Mesodermal cell (in vitro differentiated cells): ENCODE measurements at regions not wholly inside any gene's neighbourhood (a gene's known extent, or its start where the extent isn't known, plus 50 kb on each side); places are given as distances from the start of the nearest gene placed in this dataset.

Source experiments
- H3K27ac ChIP-seq: 2 replicates; pipeline ENCODE4 v1.7.0; 2013; ENCODE audit warnings: mild to moderate bottlenecking, low read depth, low read length, moderate library complexity; ENCODE audit not compliant: severe bottlenecking
- H3K36me3 ChIP-seq: 2 replicates; pipeline ENCODE4 v1.7.1; 2013; ENCODE audit warnings: mild to moderate bottlenecking, low read length, moderate library complexity; ENCODE audit not compliant: control insufficient read depth, insufficient read depth
- H3K4me1 ChIP-seq: one replicate; pipeline ENCODE4 v1.7.1; 2013; ENCODE audit warnings: mild to moderate bottlenecking, low read length; ENCODE audit not compliant: insufficient read depth, control insufficient read depth, poor library complexity, severe bottlenecking
- H3K4me3 ChIP-seq: 2 replicates; pipeline ENCODE4 v1.7.0; 2013; ENCODE audit warnings: low read length, control low read depth, mild to moderate bottlenecking; ENCODE audit not compliant: insufficient read depth, poor library complexity, severe bottlenecking; ENCODE audit errors: extremely low read depth
- H3K9me3 ChIP-seq: 2 replicates; pipeline ENCODE4 v1.7.1; 2013; ENCODE audit warnings: mild to moderate bottlenecking, low read length, moderate library complexity; ENCODE audit not compliant: control insufficient read depth
- WGBS, 2 experiments: methylation state at CpG; one replicate each; pipeline ENCODE4 v1.1.5; 2013; ENCODE audit warnings: missing lambda C conversion rate in 2 of 2; ENCODE audit not compliant: insufficient coverage in 2 of 2; 5-methylcytosine and 5-hydroxymethylcytosine counted together

DNA sequence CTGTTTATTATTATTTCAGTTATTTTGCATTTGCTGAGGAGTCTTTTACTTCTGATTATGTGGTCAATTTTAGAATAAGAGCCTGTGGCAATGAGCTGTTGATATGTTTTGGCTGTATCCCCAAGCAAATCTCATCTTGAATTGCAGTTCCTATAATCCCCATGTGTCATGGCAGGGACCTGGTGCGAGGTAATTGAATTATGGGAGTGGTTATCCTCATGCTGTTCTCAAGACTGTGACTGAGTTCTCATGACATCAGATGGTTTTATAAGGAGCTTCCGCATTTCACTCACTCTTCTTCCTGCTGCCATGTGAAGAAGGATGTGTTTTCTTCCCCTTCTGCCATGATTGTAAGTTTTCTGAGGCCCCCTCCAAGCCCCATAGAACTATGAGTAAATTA is 114.9 kb upstream of the SLCO6A1 start:
- H3K36me3 ChIP-seq: no peaks in the 10 kb centered on the region
- H3K4me1 ChIP-seq: no peaks in the 10 kb centered on the region
- no peak overlapping the region for H3K27ac ChIP-seq
- no peaks in the 10 kb centered on the region for H3K9me3 ChIP-seq
- WGBS, 2 experiments: 100% methylated on average over 1 of the region's 2 CpGs; no CpG with 5 or more reads in 1 of the 2 experiments
- no peak overlapping the region for H3K4me3 ChIP-seq

DNA sequence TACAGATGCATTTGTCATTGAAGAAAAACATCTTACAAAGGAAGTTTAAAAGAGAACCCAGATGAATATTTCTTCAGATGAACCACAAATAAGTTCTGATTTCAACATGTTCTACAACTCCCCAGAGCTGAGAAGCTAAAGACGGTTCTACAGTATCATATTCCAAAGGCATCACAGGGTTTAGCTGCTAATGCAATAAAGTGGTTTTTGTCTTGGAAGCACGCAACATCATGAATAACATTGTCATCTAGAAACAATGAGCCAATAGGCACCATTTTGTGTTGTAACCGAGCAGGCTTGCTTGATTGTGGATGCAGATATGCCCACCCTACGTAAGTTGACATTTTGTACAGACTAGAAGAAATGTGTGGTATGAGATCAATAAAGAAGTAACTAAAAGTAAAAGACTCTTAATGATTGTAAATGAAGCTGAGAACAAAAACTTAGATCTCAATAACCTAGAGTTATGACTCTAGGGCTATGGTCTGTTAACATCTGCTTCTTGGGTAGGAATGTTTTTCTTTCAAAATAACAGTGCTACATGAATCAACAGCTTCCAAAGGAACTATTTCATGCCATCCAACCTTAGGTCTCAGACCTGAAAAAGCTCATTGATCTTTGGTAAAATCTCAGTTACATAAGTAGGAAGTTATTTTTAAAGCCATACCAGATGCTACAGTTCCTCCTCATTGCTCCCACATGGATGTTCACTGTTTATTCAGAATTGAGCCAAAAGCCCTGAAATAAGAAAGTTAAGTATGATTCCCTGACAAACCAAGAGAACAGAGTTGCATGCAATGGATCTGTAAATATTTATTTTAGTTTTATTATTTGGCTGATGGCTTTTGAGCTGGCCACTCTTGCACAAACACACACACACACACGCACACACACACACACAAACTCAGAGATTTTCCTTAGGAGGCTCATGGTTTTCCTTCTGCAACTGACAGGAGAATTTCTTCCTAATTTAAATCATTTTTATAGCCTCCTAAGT is 118.7 kb upstream of the SLCO6A1 start:
- Histone ChIP-seq H3K9me3 (peaks cover 5% of the 10 kb centered on the region), H3K27ac (no peak overlapping the region), H3K36me3 (no peaks in the 10 kb centered on the region), H3K4me3 (no peak overlapping the region), H3K4me1 (no peaks in the 10 kb centered on the region)
- WGBS, 2 experiments: 67 to 80% methylated on average over 1 of the region's 5 CpGs

DNA sequence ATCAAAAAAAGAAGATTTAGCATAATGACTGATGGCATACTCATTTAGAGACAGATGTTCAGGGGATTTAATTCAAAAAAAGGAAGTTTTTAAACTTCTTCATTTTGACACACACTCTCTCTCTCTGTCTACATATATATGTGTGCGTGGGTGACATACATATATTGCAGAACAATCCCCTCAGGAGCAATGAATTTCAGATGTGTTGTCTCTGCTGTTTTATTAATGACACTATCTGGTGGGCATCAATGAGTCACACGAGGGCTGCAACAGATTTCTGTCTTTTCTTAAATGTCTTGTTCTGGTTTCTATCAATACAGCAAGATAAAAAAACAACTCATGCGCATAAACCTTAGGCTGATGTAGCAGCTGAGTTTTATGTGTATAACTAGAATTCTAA is 123.5 kb upstream of the SLCO6A1 start:
- H3K27ac ChIP-seq: no peak overlapping the region
- no peaks in the 10 kb centered on the region for H3K4me1 ChIP-seq
- WGBS, 2 experiments: no CpG with 5 or more reads among the region's 3 CpGs
- no peaks in the 10 kb centered on the region for H3K36me3 ChIP-seq
- no peak overlapping the region for H3K4me3 ChIP-seq
- peaks cover 5% of the 10 kb centered on the region for H3K9me3 ChIP-seq

DNA sequence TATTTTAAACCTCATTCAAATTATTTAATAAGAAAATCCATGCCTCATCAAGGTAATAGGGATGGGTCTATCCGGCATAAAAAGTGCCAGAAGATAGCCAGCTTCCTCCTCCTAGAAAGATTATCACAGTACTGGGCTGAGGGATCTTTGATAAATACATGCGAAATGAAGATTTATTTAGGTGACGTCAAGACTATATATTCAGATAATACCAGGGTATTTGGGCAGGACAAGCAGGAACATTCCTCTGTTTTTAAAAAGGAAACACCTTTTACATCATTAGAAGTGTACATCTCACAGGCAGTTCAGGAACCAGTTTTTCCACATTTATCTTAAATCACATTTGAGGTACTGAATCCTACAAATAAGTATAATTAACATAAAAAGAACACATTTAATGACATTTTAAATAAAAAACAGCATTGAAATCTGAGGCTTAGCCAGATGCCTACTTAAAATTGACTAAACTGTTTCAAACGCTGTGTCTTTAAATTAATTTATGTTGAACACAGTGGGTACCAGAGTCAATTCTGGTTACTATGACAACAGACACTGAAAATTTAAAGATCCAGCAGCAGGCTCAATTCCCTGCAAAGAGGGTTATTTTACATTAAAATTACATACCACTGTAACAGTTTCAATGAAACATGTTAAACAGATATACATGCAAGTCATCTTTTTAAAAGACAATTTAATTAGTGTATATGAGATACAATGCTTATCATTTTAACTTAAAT is 124.7 kb upstream of the SLCO6A1 start:
- no peaks in the 10 kb centered on the region for H3K4me1 ChIP-seq
- H3K27ac ChIP-seq: no peak overlapping the region
- H3K36me3 ChIP-seq: no peaks in the 10 kb centered on the region
- peaks cover 5% of the 10 kb centered on the region for H3K9me3 ChIP-seq
- WGBS, 2 experiments: 100% methylated on average over 1 of the region's 4 CpGs
- H3K4me3 ChIP-seq: no peak overlapping the region

DNA sequence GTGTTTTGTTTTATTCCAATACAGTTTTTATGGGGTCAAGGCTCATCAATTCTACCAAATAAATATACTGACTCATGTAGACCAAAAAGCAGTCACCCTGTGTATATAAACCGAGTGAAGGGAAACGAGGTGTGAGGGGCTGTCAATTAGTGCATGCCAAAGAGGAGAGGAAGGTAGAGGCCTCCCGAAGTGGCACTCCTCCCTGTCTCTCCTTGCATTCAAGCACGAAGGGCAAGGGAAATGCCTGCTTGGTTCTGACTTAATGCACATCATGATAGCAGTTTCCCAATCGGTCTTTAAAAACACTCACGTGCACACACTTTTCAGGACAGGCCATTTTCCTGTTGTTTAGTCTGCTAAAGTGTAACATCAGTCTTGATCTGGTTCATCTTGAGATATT is 125.6 kb upstream of the SLCO6A1 start:
- Histone ChIP-seq H3K27ac (no peak overlapping the region), H3K4me3 (no peak overlapping the region)

DNA sequence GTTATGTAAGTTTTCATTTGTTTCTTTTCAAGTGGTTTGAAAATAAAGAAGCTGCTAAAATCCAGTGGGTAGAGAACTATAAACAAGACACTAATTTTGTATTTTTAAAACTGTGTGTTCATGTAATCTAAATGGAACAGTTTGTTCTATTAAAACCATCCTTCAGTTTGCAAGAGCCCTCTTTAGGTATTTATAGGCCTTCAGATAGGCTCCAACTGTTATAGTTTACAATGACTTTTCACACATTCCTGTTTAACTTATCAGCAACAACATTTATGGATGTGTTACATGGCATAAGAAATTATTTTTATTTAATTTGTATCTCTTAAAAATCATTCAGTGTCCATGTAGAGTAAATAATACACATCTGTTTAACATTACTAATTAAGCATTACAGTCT is 126.7 kb upstream of the SLCO6A1 start:
- Histone ChIP-seq H3K36me3 (no peaks in the 10 kb centered on the region), H3K9me3 (peaks cover 5% of the 10 kb centered on the region), H3K4me1 (no peaks in the 10 kb centered on the region), H3K4me3 (no peak overlapping the region), H3K27ac (no peak overlapping the region)

More for the DNA sequence above, 125.6 kb upstream of the SLCO6A1 start:
- Histone ChIP-seq H3K36me3 (no peaks in the 10 kb centered on the region), H3K4me1 (no peaks in the 10 kb centered on the region), H3K9me3 (peaks cover 5% of the 10 kb centered on the region)
- WGBS, 2 experiments: 67 to 100% methylated on average over 1 to 3 of the region's 6 CpGs

DNA sequence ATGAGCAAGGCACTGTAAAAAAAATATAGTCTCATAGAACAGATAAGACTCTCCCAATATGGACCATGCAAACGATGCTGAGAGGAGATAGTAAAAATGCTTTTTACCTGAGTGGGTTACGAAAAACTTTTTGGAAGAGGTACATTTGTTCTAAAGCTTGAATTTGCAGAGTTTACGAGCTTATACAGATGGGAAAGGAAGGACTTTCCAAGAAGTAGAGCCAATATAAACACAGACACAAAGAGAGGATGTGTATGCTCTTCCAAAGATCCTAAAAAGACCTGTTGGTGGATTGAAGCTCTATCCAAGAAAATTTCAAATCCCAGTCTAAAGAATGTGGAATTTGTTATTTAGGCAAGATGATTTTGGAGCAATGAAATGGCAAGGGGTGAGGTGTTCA is 127.1 kb upstream of the SLCO6A1 start:
- H3K4me3 ChIP-seq: no peak overlapping the region
- H3K4me1 ChIP-seq: no peaks in the 10 kb centered on the region
- H3K27ac ChIP-seq: no peak overlapping the region
- H3K36me3 ChIP-seq: no peaks in the 10 kb centered on the region
- 80 to 91% methylated on average over 1 to 2 of the region's 3 CpGs for WGBS, 2 experiments
- peaks cover 3% of the 10 kb centered on the region for H3K9me3 ChIP-seq

DNA sequence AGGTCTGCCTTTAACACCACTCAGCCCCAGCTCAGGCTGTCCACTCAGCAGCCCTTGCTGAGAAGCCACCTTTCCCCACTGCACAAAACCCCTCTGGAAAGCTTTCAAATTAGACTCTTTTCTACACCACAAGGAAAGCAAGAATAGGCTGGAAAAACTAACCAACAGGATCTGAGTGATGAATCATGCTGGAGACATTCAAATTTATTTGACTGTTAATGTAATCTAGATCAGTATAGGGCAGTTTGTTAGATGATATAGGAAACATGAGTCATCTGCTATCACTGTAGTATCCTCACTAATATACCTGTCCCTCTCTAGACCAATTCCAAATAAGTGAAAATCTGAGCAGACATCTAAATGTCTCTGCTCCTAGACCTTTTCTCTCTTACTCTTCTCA is 127.8 kb upstream of the PAM start:
- H3K4me1 ChIP-seq: no peaks in the 10 kb centered on the region
- H3K9me3 ChIP-seq: no peaks in the 10 kb centered on the region
- H3K4me3 ChIP-seq: no peak overlapping the region
- H3K27ac ChIP-seq: no peak overlapping the region
- H3K36me3 ChIP-seq: no peaks in the 10 kb centered on the region

DNA sequence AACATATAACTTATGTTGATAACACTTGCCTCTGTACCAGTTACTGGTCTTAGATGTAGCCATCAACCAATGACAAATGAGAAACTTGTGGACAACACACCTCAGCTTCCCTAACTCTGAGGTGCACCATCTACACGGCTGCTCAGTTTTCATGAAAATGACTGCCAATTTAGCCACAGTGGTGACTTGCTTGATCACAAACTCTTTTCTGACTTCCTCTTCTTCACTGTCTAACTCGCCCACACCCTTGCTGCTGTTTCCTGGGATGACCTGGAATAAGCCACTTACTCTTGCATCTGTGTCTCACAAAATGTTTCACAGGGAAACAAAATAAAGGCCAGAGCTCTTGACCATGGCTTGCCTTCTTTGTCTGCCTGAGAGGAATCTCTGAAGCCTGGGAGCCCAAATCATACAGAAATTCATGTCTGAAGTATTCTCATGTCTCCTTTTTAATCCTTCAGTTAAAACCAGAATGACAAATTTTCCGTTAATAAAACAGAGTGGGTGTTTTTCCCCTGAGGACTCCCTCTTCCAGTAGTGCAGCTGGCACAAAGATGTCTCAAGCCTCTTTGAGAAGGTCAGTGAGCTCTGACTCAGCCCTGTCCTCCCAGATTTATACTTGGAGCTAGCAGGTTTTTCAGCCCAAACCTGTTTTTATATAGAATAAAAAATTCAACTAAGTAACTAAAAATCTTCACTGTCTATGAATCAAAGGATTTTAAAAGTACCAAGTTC is 126.5 kb upstream of the PAM start:
- no peaks in the 10 kb centered on the region for H3K4me1 ChIP-seq
- WGBS, 2 experiments: 91 to 94% methylated on average over 3 of the region's 3 CpGs
- no peak overlapping the region for H3K4me3 ChIP-seq
- no peak overlapping the region for H3K27ac ChIP-seq
- H3K9me3 ChIP-seq: peaks cover 1% of the 10 kb centered on the region
- no peaks in the 10 kb centered on the region for H3K36me3 ChIP-seq

DNA sequence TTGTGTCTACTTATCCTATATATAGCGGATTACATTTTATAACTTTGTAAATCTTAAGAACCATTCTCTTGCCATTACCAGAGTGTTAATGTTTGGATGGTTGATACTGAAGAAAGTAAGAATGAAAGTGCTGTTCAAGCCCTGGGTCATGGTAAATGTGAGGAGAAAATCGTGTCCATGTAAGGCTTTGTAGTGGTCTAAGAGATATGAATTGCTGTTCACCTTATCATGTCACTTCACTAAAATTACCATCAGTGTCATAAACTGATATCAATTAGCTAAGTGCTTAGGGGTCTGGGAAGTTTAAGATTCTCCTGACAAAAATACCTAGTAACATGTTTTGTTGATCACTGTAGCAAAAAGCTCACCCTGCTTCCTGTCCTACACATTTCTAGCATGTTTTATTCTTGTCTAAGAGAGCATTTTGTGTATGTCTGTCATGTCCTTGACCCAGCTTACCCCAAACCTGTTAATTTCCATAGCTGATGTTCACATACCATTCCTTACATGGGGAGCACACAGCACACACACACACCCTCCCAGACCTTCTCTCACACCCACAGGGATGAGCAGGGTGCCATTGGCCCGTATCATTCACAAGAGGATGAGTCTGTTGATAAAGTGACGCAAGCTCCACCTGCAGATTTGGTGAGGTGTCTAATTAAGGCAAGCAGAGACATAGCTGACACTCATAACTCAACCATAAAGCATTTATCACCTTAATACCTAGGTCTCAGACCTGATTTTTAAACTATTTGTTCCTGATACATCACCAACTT is 125.1 kb upstream of the PAM start:
- Histone ChIP-seq H3K36me3 (no peaks in the 10 kb centered on the region), H3K4me3 (no peak overlapping the region), H3K4me1 (no peaks in the 10 kb centered on the region), H3K9me3 (peaks cover 8% of the 10 kb centered on the region), H3K27ac (no peak overlapping the region)
- WGBS, 2 experiments: no CpG with 5 or more reads among the region's 4 CpGs
